ENCODE measurements at regions not wholly inside any gene's neighbourhood (a gene's known extent, or its start where the extent isn't known, plus 50 kb on each side); places are given as distances from the start of the nearest gene placed in this dataset.
"Not testable (repeated sequence)": the region's sequence is repeated elsewhere in the genome, so short reads cannot be mapped to it uniquely, and the experiment has no call there.

GRCh38 chr4:112951362-112952312 is 97.8 kb upstream of the ANK2 start:
- peak; percentile 1 for DNase-seq

GRCh38 chr4:112952313-112952700 is 97.1 kb upstream of the ANK2 start:
- DNase-seq, result no peak

- DNase-seq, result no peak
Measured at GRCh38 chr4:112953262-112953661, 96.2 kb upstream of the ANK2 start.

GRCh38 chr4:112954286-112954685 is 95.2 kb upstream of the ANK2 start:
- no peak for DNase-seq

- DNase-seq, result no peak
Measured at GRCh38 chr4:112956484-112956896, 93.0 kb upstream of the ANK2 start.

GRCh38 chr4:112957764-112958163 is 91.7 kb upstream of the ANK2 start:
- not testable (repeated sequence) for DNase-seq

GRCh38 chr4:112966701-112967488 is 82.6 kb upstream of the ANK2 start:
- DNase-seq, result no peak

DNA sequence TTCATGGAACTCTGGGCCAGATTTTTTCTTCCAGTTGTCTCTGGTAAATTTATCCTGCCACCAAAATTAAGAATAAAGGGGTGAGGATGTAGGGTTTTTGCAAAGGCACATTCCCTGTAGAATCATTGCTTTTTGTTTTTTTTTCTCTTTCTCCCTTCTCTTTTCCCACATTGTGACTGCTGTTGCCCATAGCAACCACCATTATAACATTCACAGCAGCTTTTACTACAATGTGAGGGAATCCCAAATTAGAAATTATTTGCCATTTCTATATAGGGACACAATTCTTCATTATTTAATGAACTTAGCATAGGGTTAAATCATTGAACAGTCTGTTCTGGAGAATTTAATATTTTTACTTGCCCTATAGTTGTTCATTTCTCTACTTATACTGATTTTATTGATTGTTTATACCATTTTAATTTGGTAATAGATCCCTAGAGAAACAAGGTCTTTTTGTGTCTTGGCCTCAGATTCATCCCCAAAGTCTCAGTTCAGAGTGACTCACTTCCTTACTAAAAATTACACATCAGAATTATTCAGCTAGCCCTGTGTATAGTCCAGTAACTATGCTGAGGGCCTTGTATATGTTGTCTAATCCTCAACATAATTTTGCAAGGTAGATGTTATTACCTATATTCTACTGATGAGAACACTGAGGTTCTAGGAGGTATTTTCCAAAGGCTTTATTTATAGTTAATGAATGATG is 80.8 kb upstream of the ANK2 start:
- no peak for DNase-seq

- no peak for DNase-seq
Measured at GRCh38 chr4:112970903-112971302, 78.5 kb upstream of the ANK2 start.

- DNase-seq, result no peak
Measured at GRCh38 chr4:112973750-112974251, 75.7 kb upstream of the ANK2 start.

- no peak for DNase-seq
Measured at GRCh38 chr4:112975567-112976355, 73.7 kb upstream of the ANK2 start.

GRCh38 chr4:112978691-112979472 is 70.6 kb upstream of the ANK2 start:
- DNase-seq, result no peak

GRCh38 chr4:112979881-112980421 is 69.5 kb upstream of the ANK2 start:
- DNase-seq, result no peak

GRCh38 chr4:112982680-112983079 is 66.8 kb upstream of the ANK2 start:
- DNase-seq, result no peak

DNA sequence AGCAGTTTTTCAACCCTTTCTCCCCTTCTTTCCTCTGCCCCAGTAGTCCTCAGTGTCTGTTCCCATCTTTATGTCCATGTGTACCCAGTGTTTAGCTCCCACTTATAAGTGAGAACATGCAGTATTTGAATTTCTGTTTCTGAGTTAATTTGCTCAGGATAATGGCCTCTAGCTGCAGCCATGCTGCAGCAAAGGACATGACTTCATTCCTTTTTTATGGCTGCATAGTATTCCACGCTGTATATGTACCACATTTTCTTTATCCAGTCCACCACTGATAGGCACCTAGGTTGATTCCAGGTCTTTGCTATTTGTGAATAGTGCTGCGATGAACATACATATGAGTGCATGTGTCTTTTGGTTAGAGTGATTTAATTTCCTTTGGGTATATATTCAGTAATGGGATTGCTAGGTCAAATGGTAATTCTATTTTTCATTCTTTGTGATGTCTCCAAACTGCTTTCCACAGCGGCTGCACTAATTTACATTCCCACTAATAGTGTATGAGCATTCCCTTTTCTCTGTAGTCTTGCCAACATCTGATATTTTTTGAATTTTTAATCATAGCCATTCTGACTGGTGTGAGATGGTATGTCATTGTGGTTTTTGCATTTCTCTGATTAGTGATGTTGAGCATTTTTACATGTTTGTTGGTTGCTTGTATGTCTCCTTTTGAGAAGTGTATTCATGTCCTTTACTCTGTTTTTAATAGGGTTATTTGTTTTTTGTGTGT is 54.6 kb upstream of the ANK2 start:
- DNase-seq, result no peak

All from NCI-H146 (cell line).